Testis (tissue), 2 donors: ENCODE measurements at regions not wholly inside any gene's neighbourhood (a gene's known extent, or its start where the extent isn't known, plus 50 kb on each side); places are given as distances from the start of the nearest gene placed in this dataset.

Source experiments
- CTCF ChIP-seq, 3 experiments: fragments of 450-650 bp in 2 of 3; fragments of 200-600 bp in 1 of 3; sonication (generic) in 1 of 3; IDR thresholded peaks; one replicate each; pipeline ENCODE4 v1.5.1; 2016 to 2019; ENCODE audit warnings: antibody characterized with exemption in 3 of 3, mild to moderate bottlenecking in 2 of 3, moderate library complexity in 1 of 3
- POLR2A ChIP-seq: fragments of 450-650 bp; IDR thresholded peaks from one replicate; pipeline ENCODE4 v1.6.1; 2017; ENCODE audit warnings: antibody characterized with exemption, mild to moderate bottlenecking, moderate library complexity

DNA sequence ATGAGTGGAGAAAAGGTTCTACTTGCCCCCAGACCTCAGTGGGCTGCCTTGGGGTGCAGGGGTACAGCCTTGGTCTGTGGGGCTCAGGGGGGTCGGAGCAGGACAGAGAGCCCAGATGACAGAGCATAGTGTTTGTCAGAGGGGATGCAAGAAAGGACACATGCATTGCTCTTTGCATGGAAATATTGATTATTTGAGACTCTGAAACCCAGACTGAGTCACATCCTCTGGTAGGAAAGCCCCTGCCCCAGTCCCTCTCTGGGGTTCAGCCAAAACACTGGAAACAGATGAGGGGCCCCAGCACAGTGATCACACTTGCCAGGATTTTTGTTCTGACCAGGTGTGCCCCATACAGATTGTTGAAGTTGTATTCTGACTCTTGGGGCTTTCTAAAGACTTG lies 1094.4 kb downstream of the BCL11B start:
- TF ChIP-seq POLR2A (no peak), CTCF (IDR thresholded peaks at IDR 0.05) (no peak)
